ENCODE measurements at regions not wholly inside any gene's neighbourhood (a gene's known extent, or its start where the extent isn't known, plus 50 kb on each side); places are given as distances from the start of the nearest gene placed in this dataset.
"Not testable (repeated sequence)": the region's sequence is repeated elsewhere in the genome, so short reads cannot be mapped to it uniquely, and the experiment has no call there.

DNA sequence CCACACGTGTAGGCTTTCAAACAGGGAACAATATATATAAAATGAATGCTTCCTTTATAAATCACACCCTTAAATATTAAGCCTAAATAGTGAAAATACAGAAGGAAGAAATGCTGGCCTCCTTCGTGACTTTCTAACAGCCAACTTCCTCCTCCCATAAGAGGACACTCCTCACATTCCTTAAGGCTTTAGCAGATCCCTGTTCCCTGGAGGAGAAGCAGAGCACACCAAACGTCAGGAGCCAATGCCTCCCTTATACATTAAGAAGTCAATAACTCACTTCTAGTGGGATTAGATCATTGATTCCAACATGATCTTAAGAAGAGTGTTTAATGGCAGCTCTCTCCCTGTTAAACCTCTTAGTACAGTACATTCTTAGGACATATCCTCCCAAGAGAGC is 108.4 kb upstream of the FAM241A start:
- no peak overlapping the region for H3K4me3 ChIP-seq

DNA sequence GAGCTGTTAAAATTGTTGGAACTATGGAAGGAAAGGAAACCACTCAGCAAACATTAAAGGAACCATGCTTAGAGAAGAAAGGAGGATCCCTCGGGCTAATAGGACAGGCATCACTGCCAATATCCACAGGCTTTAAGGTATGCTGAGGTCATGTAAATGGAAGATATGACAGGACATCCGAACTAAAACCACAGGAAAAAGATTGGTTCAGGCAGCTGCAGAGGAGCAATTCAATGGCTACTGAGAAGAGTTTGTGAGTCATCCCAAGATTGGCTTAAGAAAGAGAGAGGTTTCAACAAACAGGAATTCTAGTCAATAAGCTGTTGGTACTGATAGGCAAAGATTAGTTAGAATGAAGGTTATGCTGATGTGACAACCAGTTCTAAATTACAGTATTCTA is 106.4 kb upstream of the FAM241A start:
- Histone ChIP-seq H3K4me3 (no peak overlapping the region), H3K36me3 (no peaks in the 10 kb centered on the region), H3K4me1 (replicated peaks) (no peaks in the 10 kb centered on the region), H3K9me3 (no peaks in the 10 kb centered on the region), H3K27ac (no peak overlapping the region), H3K27me3 (replicated peaks; ENCODE audit: insufficient read depth) (no peaks in the 10 kb centered on the region)
- TF ChIP-seq POLR2AphosphoS5 (IDR thresholded peaks at IDR 0.05) (no peak), POLR2A (IDR thresholded peaks at IDR 0.05) (no peak)
- TF ChIP-seq, protein P1, sequence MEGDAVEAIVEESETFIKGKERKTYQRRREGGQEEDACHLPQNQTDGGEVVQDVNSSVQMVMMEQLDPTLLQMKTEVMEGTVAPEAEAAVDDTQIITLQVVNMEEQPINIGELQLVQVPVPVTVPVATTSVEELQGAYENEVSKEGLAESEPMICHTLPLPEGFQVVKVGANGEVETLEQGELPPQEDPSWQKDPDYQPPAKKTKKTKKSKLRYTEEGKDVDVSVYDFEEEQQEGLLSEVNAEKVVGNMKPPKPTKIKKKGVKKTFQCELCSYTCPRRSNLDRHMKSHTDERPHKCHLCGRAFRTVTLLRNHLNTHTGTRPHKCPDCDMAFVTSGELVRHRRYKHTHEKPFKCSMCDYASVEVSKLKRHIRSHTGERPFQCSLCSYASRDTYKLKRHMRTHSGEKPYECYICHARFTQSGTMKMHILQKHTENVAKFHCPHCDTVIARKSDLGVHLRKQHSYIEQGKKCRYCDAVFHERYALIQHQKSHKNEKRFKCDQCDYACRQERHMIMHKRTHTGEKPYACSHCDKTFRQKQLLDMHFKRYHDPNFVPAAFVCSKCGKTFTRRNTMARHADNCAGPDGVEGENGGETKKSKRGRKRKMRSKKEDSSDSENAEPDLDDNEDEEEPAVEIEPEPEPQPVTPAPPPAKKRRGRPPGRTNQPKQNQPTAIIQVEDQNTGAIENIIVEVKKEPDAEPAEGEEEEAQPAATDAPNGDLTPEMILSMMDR (IDR thresholded peaks at IDR 0.05) = no peak
- no peak for DNase-seq (ENCODE audit: low spot score)
- 75% methylated on average over 2 of the region's 2 CpGs for WGBS
- intact Hi-C loops (cut with DNase I) = loop anchor here (10.0 kb wide), 2 partner anchors 94 to 184 kb away; no protein-coding TSS in a partner anchor

More for the DNA sequence above, 108.4 kb upstream of the FAM241A start:
- H3K27ac ChIP-seq = no peak overlapping the region
- DNase-seq (ENCODE audit: low spot score) = no peak
- H3K36me3 ChIP-seq = no peaks in the 10 kb centered on the region
- 30% methylated on average over 3 of the region's 3 CpGs for WGBS
- H3K27me3 ChIP-seq (replicated peaks; ENCODE audit: insufficient read depth) = no peaks in the 10 kb centered on the region
- intact Hi-C loops (cut with DNase I) = loop anchor here (10.0 kb wide), 2 partner anchors 92 to 182 kb away; no protein-coding TSS in a partner anchor
- TF ChIP-seq, protein P1 (IDR thresholded peaks at IDR 0.05) = no peak
- no peak for TF ChIP-seq POLR2AphosphoS5 (IDR thresholded peaks at IDR 0.05)
- no peak for TF ChIP-seq POLR2A (IDR thresholded peaks at IDR 0.05)
- H3K9me3 ChIP-seq = no peaks in the 10 kb centered on the region
- H3K4me1 ChIP-seq (replicated peaks) = no peaks in the 10 kb centered on the region

DNA sequence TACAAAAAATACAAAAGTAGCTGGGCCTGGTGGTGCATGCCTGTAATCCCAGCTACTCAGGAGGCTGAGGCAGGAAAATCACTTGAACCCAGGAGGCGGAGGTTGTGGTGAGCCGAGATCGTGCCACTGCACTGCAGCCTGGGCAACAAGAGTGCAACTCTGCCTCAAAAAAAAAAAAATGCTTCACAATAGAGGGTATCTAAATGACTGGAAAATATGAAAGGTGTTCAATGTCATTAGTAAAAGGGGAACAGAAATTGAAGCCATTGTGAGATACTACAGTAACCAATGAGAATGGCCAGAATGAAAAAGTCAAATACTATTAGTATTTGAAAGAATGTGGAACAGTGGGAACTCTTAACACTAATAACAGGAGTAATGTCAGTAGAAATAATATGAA is 96.1 kb upstream of the FAM241A start:
- H3K9me3 ChIP-seq; H3K4me1 ChIP-seq (replicated peaks); intact Hi-C loops (cut with DNase I); H3K4me3 ChIP-seq; H3K27ac ChIP-seq; DNase-seq (ENCODE audit: low spot score); H3K36me3 ChIP-seq; H3K27me3 ChIP-seq (replicated peaks; ENCODE audit: insufficient read depth): not testable (repeated sequence)
- WGBS = 100% methylated on average over 3 of the region's 3 CpGs

DNA sequence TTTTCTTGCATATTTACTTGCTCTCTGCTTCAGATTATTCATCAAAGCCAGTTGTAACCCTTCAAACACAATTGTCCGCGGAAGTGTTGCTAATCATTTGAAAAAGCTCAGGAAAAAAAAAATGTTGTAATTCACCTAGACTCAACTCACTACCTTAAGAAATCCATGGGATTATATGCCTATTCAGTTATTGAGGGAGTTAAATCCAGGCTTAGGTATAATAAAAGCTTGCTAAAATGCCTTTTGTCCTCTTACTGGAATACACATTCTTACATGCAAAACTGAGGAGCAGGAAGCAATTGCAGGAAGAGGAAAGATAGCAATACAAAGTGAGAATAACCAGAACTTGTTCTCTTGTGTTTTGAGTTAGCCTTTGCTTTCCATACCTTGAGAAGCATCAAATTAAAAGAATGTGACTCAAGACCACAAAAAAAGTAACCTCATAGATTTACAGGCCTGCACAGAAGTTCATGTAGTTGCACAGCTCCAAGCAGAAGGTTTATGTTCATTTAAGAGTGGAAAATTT is 91.4 kb upstream of the FAM241A start:
- 93% methylated on average over 2 of the region's 2 CpGs for WGBS
- Histone ChIP-seq H3K9me3 (no peaks in the 10 kb centered on the region), H3K36me3 (no peaks in the 10 kb centered on the region), H3K27ac (no peak overlapping the region), H3K4me1 (replicated peaks) (no peaks in the 10 kb centered on the region), H3K27me3 (replicated peaks; ENCODE audit: insufficient read depth) (no peaks in the 10 kb centered on the region), H3K4me3 (no peak overlapping the region)
- intact Hi-C loops (cut with DNase I) = no loop called here
- TF ChIP-seq POLR2A (IDR thresholded peaks at IDR 0.05) (no peak), POLR2AphosphoS5 (IDR thresholded peaks at IDR 0.05) (no peak)
- TF ChIP-seq, protein P1 (IDR thresholded peaks at IDR 0.05) = no peak
- no peak for DNase-seq (ENCODE audit: low spot score)

DNA sequence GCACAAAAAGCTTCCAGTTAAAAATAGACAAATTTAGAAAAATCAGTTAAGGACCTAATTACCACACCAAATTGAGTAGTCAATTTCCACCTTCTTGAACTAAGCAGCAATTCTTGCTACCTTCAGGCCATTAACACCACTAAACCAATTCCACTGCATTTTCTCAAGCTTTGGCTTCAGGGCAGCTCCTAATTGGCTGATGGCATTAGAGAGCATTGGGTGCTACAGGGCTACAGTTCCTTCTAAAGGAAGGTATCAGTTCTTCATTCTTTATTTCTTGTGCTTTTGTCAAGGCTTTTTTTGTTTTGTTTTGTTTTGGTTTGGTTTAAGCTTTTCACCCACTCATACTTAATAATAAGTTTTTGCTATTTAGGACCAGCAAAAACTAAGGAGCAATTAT is 90.2 kb upstream of the FAM241A start:
- H3K4me3 ChIP-seq = no peak overlapping the region
- H3K27me3 ChIP-seq (replicated peaks; ENCODE audit: insufficient read depth) = no peaks in the 10 kb centered on the region
- no peak for DNase-seq (ENCODE audit: low spot score)
- intact Hi-C loops (cut with DNase I) = loop anchor here (5.0 kb wide), 1 partner anchor 113 kb away; no protein-coding TSS in a partner anchor
- H3K4me1 ChIP-seq (replicated peaks) = no peaks in the 10 kb centered on the region
- no peak overlapping the region for H3K27ac ChIP-seq
- TF ChIP-seq POLR2A (IDR thresholded peaks at IDR 0.05) = no peak
- TF ChIP-seq, protein P1 (IDR thresholded peaks at IDR 0.05) = no peak
- no peak for TF ChIP-seq POLR2AphosphoS5 (IDR thresholded peaks at IDR 0.05)
- H3K9me3 ChIP-seq = no peaks in the 10 kb centered on the region
- no peaks in the 10 kb centered on the region for H3K36me3 ChIP-seq
